HFF-Myc (cell line): ENCODE measurements at regions not wholly inside any gene's neighbourhood (a gene's known extent, or its start where the extent isn't known, plus 50 kb on each side); places are given as distances from the start of the nearest gene placed in this dataset.

Source experiments
- DNase-seq: peaks from one replicate; pipeline ENCODE4 v3.0.0-alpha.2; 2011; ENCODE audit warnings: low read depth; ENCODE audit errors: extremely low read depth
- H3K4me3 ChIP-seq: replicated peaks from 2 replicates; pipeline ENCODE4 v1.5.1; 2011; ENCODE audit warnings: low read depth, mild to moderate bottlenecking, control low read depth, low read length
- CTCF ChIP-seq: IDR thresholded peaks from 2 replicates; pipeline ENCODE4 v1.5.1; 2012; ENCODE audit warnings: mild to moderate bottlenecking, low read depth, low read length, control low read depth; ENCODE audit errors: missing control alignments

GRCh38 chr5:17039170-17039569, 103.1 kb upstream of the MYO10 start:
- no peak for TF ChIP-seq CTCF
- H3K4me3 ChIP-seq: no peak overlapping the region
- no peak for DNase-seq

GRCh38 chr5:17042041-17042440, 106.0 kb upstream of the MYO10 start:
- DNase-seq: peak; percentile 70

GRCh38 chr5:17046320-17046719, 110.2 kb upstream of the MYO10 start:
- TF ChIP-seq CTCF: no peak
- DNase-seq: no peak
- H3K4me3 ChIP-seq: no peak overlapping the region

More at GRCh38 chr5:17042041-17042440, 106.0 kb upstream of the MYO10 start:
- no peak for TF ChIP-seq CTCF
- no peak overlapping the region for H3K4me3 ChIP-seq

- TF ChIP-seq CTCF: no peak
- no peak for DNase-seq
- H3K4me3 ChIP-seq: no peak overlapping the region
Observed at GRCh38 chr5:17050236-17050635, 114.1 kb upstream of the MYO10 start.

- H3K4me3 ChIP-seq: no peak overlapping the region
- TF ChIP-seq CTCF: no peak
- no peak for DNase-seq
Observed at GRCh38 chr5:17054911-17055310, 118.8 kb upstream of the MYO10 start.

GRCh38 chr5:17056141-17056631, 120.1 kb upstream of the MYO10 start:
- no peak for DNase-seq
- TF ChIP-seq CTCF: no peak
- H3K4me3 ChIP-seq: no peak overlapping the region

- no peak for TF ChIP-seq CTCF
- no peak for DNase-seq
Observed at GRCh38 chr5:17058438-17058837, 122.3 kb upstream of the MYO10 start.

More at GRCh38 chr5:17058438-17058837, 122.3 kb upstream of the MYO10 start:
- no peak overlapping the region for H3K4me3 ChIP-seq
